Spinal cord (tissue), 9 donors: ENCODE measurements at regions not wholly inside any gene's neighbourhood (a gene's known extent, or its start where the extent isn't known, plus 50 kb on each side); places are given as distances from the start of the nearest gene placed in this dataset.
"Not testable (repeated sequence)": the region's sequence is repeated elsewhere in the genome, so short reads cannot be mapped to it uniquely, and the experiment has no call there.

Experiments
- DNase-seq, 6 donors: peaks; one replicate each; pipeline versions ENCODE4 v3.0.0 to v3.0.0-alpha.2; 2013 to 2015; ENCODE audit warnings: low spot score in 6 of 6, low read depth in 4 of 6
- H3K27ac ChIP-seq: one replicate; pipeline ENCODE4 v1.5.1; 2013; ENCODE audit warnings: low read depth, low read length, control low read depth
- H3K27me3 ChIP-seq: one replicate; pipeline ENCODE4 v1.6.1; 2013; ENCODE audit warnings: low read length; ENCODE audit not compliant: control insufficient read depth, insufficient read depth
- H3K36me3 ChIP-seq: one replicate; pipeline ENCODE4 v1.6.1; 2013; ENCODE audit warnings: low read length; ENCODE audit not compliant: control insufficient read depth, insufficient read depth
- H3K4me1 ChIP-seq: one replicate; pipeline ENCODE4 v1.6.1; 2013; ENCODE audit warnings: low read length; ENCODE audit not compliant: control insufficient read depth, insufficient read depth
- H3K4me3 ChIP-seq: one replicate; pipeline ENCODE4 v1.5.1; 2013; ENCODE audit warnings: low read depth, low read length, control low read depth
- H3K9me3 ChIP-seq: one replicate; pipeline ENCODE4 v1.6.1; 2013; ENCODE audit warnings: low read length; ENCODE audit not compliant: control insufficient read depth, insufficient read depth
- WGBS: methylation state at CpG from one replicate; pipeline ENCODE4 v1.1.5; 2013; ENCODE audit warnings: missing lambda C conversion rate; ENCODE audit not compliant: insufficient coverage; 5-methylcytosine and 5-hydroxymethylcytosine counted together
- donor health status: healthy.

DNA sequence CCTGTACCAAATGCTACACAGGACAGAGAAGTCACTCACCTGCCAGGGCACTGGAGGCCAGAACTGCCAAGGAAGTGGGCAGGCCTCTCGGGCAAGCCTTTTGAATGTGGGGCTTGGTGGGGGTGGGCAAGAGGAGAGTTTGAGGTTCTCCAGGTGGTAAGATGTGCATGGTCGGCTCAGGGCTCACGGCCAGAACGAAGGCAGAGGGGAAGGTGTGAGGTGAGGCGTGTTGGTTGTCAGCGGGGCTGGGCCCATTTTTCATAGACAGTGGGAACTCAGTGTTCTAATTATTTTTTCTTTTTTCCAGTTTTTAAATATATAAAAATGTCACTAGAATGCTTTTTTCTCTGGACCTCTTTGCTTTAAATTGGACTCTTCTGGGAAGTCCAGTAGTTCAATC is 145.8 kb downstream of the BCL2L11 start:
- 88% methylated on average over 1 of the region's 6 CpGs for WGBS
- not testable (repeated sequence) for H3K27me3 ChIP-seq, H3K36me3 ChIP-seq, H3K4me1 ChIP-seq, H3K27ac ChIP-seq, H3K9me3 ChIP-seq, H3K4me3 ChIP-seq, DNase-seq

DNA sequence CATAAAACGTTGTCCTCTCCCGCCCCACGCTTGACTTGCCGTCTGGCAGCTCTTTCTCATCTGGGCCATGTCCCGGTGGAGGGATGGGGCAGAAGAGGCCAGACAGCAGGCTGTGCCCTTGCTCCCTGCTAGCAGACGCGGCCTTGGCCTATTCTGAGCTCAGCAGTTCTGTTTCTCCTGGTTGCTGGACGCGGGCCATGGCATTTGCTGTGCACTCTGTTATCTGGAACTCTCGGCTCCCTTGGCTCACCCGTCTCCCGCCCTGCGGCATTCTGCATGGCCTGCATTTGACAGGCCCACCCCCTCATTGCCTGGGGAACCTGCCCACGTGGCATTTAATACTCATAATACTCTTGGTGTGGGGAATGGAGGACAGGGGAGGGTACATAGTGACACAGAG is 146.3 kb downstream of the BCL2L11 start:
- 56% methylated on average over 5 of the region's 14 CpGs for WGBS
- H3K4me3 ChIP-seq, H3K36me3 ChIP-seq, H3K4me1 ChIP-seq, H3K27me3 ChIP-seq, H3K9me3 ChIP-seq, H3K27ac ChIP-seq: not testable (repeated sequence)
- peak in 1 of 6 donors; percentile 38 for DNase-seq

- H3K27me3 ChIP-seq, H3K4me1 ChIP-seq, H3K36me3 ChIP-seq, H3K4me3 ChIP-seq, H3K9me3 ChIP-seq, H3K27ac ChIP-seq, DNase-seq: not testable (repeated sequence)
- no CpG with 5 or more reads among the region's 4 CpGs for WGBS
Observed at GRCh38 chr2:111269761-111270323, 149.1 kb downstream of the BCL2L11 start.

GRCh38 chr2:111270569-111270968 is 149.9 kb downstream of the BCL2L11 start:
- not testable (repeated sequence) for H3K27me3 ChIP-seq, H3K4me3 ChIP-seq, H3K36me3 ChIP-seq, DNase-seq, H3K9me3 ChIP-seq, H3K4me1 ChIP-seq, H3K27ac ChIP-seq
- WGBS, result no CpG with 5 or more reads among the region's 3 CpGs

DNA sequence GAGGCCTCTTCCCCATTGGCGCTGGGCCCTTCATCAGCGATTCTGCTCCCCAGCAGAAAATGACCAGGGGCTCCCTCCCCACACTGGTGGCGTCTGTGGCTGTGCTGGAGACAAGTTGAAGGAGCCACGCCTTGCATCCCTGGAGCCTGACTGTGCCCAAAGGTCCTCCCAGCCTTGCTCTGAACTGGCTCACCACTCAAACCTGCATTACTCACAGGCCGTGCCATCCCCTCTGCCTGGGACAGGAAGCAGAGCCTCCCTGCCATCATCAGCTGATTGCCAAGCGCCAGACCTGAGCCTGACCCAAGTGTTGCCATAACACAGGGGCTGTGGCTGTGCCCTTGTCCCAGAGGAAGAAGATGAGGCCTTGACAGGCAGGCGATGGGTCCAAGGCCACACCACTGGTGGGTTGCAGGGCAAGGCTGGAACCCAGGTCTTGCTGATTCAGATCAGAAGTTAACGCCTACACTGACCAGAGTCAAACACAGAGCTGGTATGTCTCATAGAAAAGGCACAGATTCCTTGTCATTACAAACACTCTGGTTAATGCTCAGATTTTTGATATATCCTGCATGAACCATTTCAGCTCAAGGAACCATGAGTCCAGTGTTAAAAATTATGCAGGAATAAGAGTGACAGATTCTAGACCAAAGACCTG is 151.1 kb downstream of the BCL2L11 start:
- not testable (repeated sequence) for H3K27me3 ChIP-seq, DNase-seq, H3K27ac ChIP-seq, H3K36me3 ChIP-seq, H3K4me1 ChIP-seq, H3K9me3 ChIP-seq, H3K4me3 ChIP-seq
- no CpG with 5 or more reads among the region's 8 CpGs for WGBS

DNA sequence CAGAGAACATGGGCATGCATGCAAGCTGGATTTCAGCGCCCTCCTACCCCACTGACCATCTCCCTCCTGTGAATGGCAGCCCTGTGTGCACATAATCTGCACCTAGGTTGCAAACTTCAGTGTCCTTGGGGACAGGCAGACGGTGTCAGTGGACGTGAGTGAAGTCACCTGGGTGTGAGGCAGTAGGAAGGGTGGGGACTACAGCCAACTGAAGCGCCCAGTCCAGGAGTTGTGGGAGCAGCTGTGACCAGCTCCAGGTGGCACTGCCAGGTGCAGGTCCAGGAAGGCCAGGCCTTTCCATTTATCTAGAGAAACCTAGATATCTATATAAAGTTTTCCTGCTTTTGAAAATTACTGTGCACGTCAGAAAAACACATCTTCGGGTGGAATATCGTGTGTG is 152.3 kb downstream of the BCL2L11 start:
- H3K9me3 ChIP-seq, H3K27ac ChIP-seq, H3K4me1 ChIP-seq, H3K4me3 ChIP-seq, H3K36me3 ChIP-seq, H3K27me3 ChIP-seq, DNase-seq: not testable (repeated sequence)
- WGBS, result no CpG with 5 or more reads among the region's 7 CpGs

DNA sequence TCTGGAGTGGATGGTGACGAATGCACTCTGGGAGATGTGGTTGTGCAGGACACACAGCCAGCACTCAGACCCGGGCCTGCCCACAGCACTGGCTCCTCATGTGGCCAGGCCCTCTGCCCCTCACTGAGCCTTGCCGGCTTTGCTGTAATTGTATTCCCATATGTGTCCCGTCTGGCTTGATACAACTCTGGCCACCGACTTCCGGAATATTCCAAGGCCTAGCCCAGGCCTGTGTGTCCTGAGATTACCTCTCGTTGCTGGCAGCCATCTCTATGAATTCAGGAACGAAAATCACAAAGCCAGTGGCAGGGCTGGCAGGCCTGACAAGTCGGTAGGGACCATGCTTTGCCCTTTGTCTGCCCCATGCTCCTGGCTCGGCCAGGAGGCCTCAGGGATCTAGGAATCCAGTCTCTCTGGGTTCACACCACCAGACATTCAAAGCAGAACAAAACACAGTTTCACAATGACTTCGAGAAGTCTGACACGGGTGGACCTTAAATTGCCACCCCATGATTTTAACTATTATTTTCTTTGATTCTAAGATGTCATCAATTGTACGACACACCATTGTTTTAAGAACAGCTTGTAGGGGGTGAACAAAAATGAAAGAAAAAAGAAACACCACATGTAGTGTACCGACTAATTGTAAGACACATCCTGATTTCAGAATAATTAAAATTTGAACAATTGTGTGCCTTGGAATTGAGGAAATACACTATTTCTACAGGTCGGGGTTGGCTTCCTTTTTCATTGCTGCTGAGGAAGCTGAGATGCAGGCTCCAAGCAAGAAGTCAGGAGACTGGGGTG is 154.5 kb downstream of the BCL2L11 start:
- not testable (repeated sequence) for H3K27me3 ChIP-seq, H3K4me3 ChIP-seq, H3K27ac ChIP-seq, DNase-seq, H3K4me1 ChIP-seq, H3K9me3 ChIP-seq, H3K36me3 ChIP-seq
- 90% methylated on average over 2 of the region's 15 CpGs for WGBS

DNA sequence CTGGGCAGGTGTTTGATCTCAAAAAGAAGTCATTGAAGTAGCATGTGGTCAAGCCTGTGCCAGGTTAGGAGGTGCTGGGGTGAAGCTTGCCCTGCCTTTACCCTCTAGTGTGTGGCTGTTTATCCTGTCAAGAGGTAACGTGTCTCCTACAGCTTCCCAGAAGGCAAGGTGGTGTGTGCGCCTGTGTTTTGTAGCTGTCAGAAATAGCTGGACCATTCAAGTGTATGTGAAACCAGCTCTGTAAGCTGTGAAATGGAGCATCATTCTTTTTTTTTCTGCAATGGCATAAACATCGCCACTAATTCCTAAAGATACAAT is 155.1 kb downstream of the BCL2L11 start:
- not testable (repeated sequence) for H3K27ac ChIP-seq, H3K36me3 ChIP-seq, H3K9me3 ChIP-seq, DNase-seq, H3K4me1 ChIP-seq, H3K4me3 ChIP-seq, H3K27me3 ChIP-seq
- no CpG with 5 or more reads among the region's 3 CpGs for WGBS

DNA sequence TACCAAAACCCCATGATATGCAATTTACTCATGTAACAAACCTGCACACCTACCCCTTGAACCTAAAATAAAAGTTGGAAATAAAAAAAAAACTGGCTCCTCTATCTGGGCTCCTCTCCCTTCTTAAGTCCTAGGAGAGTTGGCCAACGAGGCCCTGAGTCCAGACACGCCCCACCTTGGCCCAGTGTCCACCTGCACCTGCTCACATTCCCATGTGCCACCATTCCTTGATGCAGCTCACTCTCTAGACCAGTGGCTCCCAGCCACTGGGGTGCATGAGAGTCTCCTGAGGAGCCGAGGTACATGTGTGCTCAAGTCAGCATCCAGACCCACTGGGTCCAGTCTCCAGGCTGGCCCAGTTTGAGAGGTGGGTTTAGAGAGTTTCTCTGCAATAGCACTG is 157.4 kb downstream of the BCL2L11 start:
- H3K36me3 ChIP-seq, H3K27ac ChIP-seq, DNase-seq, H3K9me3 ChIP-seq, H3K4me1 ChIP-seq, H3K4me3 ChIP-seq, H3K27me3 ChIP-seq: not testable (repeated sequence)
- no CpG with 5 or more reads among the region's 3 CpGs for WGBS

DNA sequence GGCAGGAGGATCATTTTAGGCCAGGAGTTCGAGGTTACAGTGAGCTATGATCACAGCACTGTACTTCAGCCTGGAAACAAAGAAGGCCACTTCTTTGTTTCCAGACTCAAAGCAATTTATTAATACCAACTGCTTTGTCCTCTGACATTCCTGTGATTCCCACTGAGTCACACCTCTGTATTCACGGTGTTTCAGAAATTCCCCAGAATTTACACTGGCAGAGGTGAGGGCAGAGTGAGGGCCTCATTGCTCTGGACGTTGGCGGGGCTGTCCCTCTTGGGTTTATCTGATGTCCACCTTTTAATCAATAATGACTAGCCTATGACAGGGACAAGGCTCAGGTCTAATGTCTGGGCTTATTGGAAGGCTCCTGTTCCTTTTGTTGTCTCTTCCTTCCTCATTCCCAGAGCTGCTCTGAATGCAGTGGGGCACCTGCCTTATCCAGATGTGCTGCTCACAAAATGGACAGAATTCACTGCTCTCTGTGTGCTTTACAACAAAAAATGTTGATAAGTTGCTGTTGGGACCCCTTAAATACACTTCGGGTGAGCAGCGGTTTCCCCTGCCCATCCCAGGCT is 160.1 kb downstream of the BCL2L11 start:
- H3K4me3 ChIP-seq, H3K27me3 ChIP-seq, H3K4me1 ChIP-seq, H3K9me3 ChIP-seq, H3K36me3 ChIP-seq, H3K27ac ChIP-seq, DNase-seq: not testable (repeated sequence)
- no CpG with 5 or more reads among the region's 6 CpGs for WGBS
